Neuronal stem cell (in vitro differentiated cells): ENCODE measurements at regions not wholly inside any gene's neighbourhood (a gene's known extent, or its start where the extent isn't known, plus 50 kb on each side); places are given as distances from the start of the nearest gene placed in this dataset.
A peak's percentile ranks its signal among the peaks of the same experiment; 100 is the strongest.

Experiments
- DNase-seq: peaks from one replicate; pipeline ENCODE4 v3.0.0-alpha.2; 2013; ENCODE audit warnings: low spot score
- H2AFZ ChIP-seq: one replicate; pipeline ENCODE4 v1.6.1; 2013; ENCODE audit warnings: mild to moderate bottlenecking, low read length, inconsistent platforms
- H2AK5ac ChIP-seq: 2 replicates; pipeline ENCODE4 v1.6.1; 2013; ENCODE audit warnings: low read depth, mild to moderate bottlenecking, inconsistent platforms, low read length, moderate library complexity, mixed read lengths
- H2BK120ac ChIP-seq: 2 replicates; pipeline ENCODE4 v1.6.1; 2013; ENCODE audit warnings: low read depth, mild to moderate bottlenecking, inconsistent platforms, low read length, moderate library complexity, mixed read lengths
- H2BK12ac ChIP-seq: one replicate; pipeline ENCODE4 v1.6.1; 2013; ENCODE audit warnings: low read length, inconsistent platforms
- H2BK15ac ChIP-seq: 2 replicates; pipeline ENCODE4 v1.6.1; 2013; ENCODE audit warnings: mild to moderate bottlenecking, low read length, inconsistent platforms, mixed read lengths
- H2BK5ac ChIP-seq: one replicate; pipeline ENCODE4 v1.6.1; 2013; ENCODE audit warnings: inconsistent platforms, mild to moderate bottlenecking, low read length, moderate library complexity
- H3K14ac ChIP-seq: one replicate; pipeline ENCODE4 v1.6.1; 2013; ENCODE audit warnings: low read length, inconsistent platforms
- H3K18ac ChIP-seq: 2 replicates; pipeline ENCODE4 v1.6.1; 2013; ENCODE audit warnings: low read length, inconsistent platforms
- H3K23ac ChIP-seq: 2 replicates; pipeline ENCODE4 v1.6.1; 2013; ENCODE audit warnings: low read depth, mild to moderate bottlenecking, mixed read lengths, low read length, inconsistent platforms; ENCODE audit not compliant: poor library complexity
- H3K27ac ChIP-seq: replicated peaks from 3 replicates; pipeline ENCODE4 v1.5.1; 2013; ENCODE audit warnings: low read length, inconsistent platforms
- H3K27me3 ChIP-seq, 3 experiments: 2 replicates each; pipeline ENCODE4 v1.6.1; 2013; ENCODE audit warnings: low read length in 3 of 3, mild to moderate bottlenecking in 2 of 3, inconsistent platforms in 1 of 3, low read depth in 1 of 3, mixed read lengths in 1 of 3, moderate library complexity in 1 of 3; ENCODE audit not compliant: control insufficient read depth in 3 of 3, insufficient read depth in 3 of 3
- H3K36me3 ChIP-seq, 2 donors: replicated peaks in 1 of 2; 2 replicates each; pipeline ENCODE4 v1.6.1; 2013; ENCODE audit warnings: low read length in 2 of 2; ENCODE audit not compliant: control insufficient read depth in 2 of 2, insufficient read depth in 2 of 2
- H3K4ac ChIP-seq: 2 replicates; pipeline ENCODE4 v1.6.1; 2013; ENCODE audit warnings: inconsistent platforms, mild to moderate bottlenecking, low read length, moderate library complexity
- H3K4me1 ChIP-seq, 2 donors: 1 replicate in 1 of 2; 2 replicates in 1 of 2; pipeline ENCODE4 v1.6.1; 2013; ENCODE audit warnings: low read length in 2 of 2, low read depth in 1 of 2; ENCODE audit not compliant: control insufficient read depth in 2 of 2, insufficient read depth in 1 of 2
- H3K4me2 ChIP-seq: one replicate; pipeline ENCODE4 v1.6.1; 2013; ENCODE audit warnings: mild to moderate bottlenecking, low read length, inconsistent platforms; ENCODE audit not compliant: insufficient read depth, poor library complexity, severe bottlenecking
- H3K4me3 ChIP-seq, 2 donors: 2 replicates each; pipeline ENCODE4 v1.5.1; 2013; ENCODE audit warnings: low read length in 2 of 2, mild to moderate bottlenecking in 2 of 2, inconsistent platforms in 1 of 2, moderate library complexity in 1 of 2
- H3K79me1 ChIP-seq: one replicate; pipeline ENCODE4 v1.6.1; 2013; ENCODE audit warnings: low read depth, mild to moderate bottlenecking, inconsistent platforms, low read length, moderate library complexity
- H3K9ac ChIP-seq: one replicate; pipeline ENCODE4 v1.6.1; 2013; ENCODE audit warnings: mild to moderate bottlenecking, low read depth, low read length, inconsistent platforms; ENCODE audit not compliant: poor library complexity
- H3K9me3 ChIP-seq, 2 donors: replicated peaks in 1 of 2; 2 replicates each; pipeline versions ENCODE3 to v1.6.1; 2013; ENCODE audit warnings: low read length in 2 of 2, mild to moderate bottlenecking in 2 of 2, inconsistent platforms in 1 of 2, low read depth in 1 of 2, mixed read lengths in 1 of 2, moderate library complexity in 1 of 2; ENCODE audit not compliant: control insufficient read depth in 2 of 2, insufficient read depth in 1 of 2
- H4K8ac ChIP-seq: one replicate; pipeline ENCODE4 v1.6.1; 2013; ENCODE audit warnings: low read depth, mild to moderate bottlenecking, inconsistent platforms, low read length, moderate library complexity
- H4K91ac ChIP-seq: one replicate; pipeline ENCODE4 v1.6.1; 2013; ENCODE audit warnings: low read length, low read depth, mild to moderate bottlenecking, inconsistent platforms; ENCODE audit not compliant: poor library complexity
- WGBS, 2 donors: extraction: QIAGEN DNeasy Blood & Tissue Kit; methylation state at CpG; one replicate each; pipeline ENCODE4 v1.1.7; 2013; ENCODE audit warnings: missing lambda C conversion rate in 2 of 2, mixed read lengths in 1 of 2; ENCODE audit not compliant: insufficient read length in 2 of 2, insufficient replicate concordance in 1 of 2; ENCODE audit errors: extremely low coverage in 2 of 2; 5-methylcytosine and 5-hydroxymethylcytosine counted together

DNA sequence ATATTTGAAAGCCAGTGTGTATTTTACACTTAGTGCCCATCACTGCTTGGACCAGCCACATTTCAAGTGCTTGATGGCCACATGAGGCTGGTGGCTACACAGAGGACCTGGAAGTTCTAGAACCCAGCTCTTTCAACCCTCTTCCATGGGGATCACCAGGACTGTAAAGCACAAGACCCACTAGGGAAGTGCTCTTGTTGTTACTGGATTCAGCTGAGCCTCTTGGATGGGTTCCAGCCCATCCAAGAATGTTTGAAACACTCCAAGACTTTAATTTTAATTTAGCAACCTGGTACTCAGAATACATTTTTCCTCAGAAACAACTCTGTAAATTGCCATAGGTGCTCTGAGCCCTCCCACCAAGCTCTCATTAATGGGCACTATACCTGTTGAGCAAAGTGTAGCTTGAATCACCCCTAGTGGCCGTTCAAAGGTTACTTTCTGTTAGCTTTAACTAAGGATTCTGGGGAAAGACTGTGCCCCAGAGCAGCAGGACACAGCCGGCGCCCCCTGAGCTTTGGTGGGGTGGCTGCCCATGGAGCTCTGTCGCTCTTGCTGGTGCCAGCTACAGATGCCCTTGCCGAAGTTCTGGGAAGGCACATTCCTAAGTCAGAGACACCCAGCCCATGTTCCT is 212.4 kb downstream of the HSD17B3 start:
- no peak overlapping the region for H2AK5ac ChIP-seq
- H3K4me3 ChIP-seq: no peak overlapping the region
- no peak overlapping the region for H2BK120ac ChIP-seq
- no peak overlapping the region for H3K9ac ChIP-seq
- WGBS, 2 donors: no CpG with 5 or more reads among the region's 5 CpGs
- no peak overlapping the region for H4K8ac ChIP-seq
- no peak overlapping the region for H2BK15ac ChIP-seq
- peaks cover 2 to 3% of the 10 kb centered on the region in 2 donors for H3K9me3 ChIP-seq
- peaks cover 10 to 11% of the 10 kb centered on the region in 2 donors for H3K4me1 ChIP-seq
- H2BK5ac ChIP-seq: no peak overlapping the region
- DNase-seq: no peak
- H3K4ac ChIP-seq: no peak overlapping the region
- peaks cover 0 to 26% (median 0%) of the 10 kb centered on the region in 3 experiments for H3K27me3 ChIP-seq
- H3K18ac ChIP-seq: no peak overlapping the region
- H4K91ac ChIP-seq: no peak overlapping the region
- H3K79me1 ChIP-seq: no peaks in the 10 kb centered on the region
- H3K4me2 ChIP-seq: no peak overlapping the region
- H2AFZ ChIP-seq: no peak overlapping the region
- H3K36me3 ChIP-seq: no peaks in the 10 kb centered on the region
- no peak overlapping the region for H3K27ac ChIP-seq
- no peak overlapping the region for H3K14ac ChIP-seq
- H3K23ac ChIP-seq: no peak overlapping the region
- H2BK12ac ChIP-seq: no peak overlapping the region

- H2BK12ac ChIP-seq: no peak overlapping the region
- H4K8ac ChIP-seq: no peak overlapping the region
- no peak overlapping the region for H3K18ac ChIP-seq
- H3K23ac ChIP-seq: no peak overlapping the region
- H3K4me2 ChIP-seq: no peak overlapping the region
- no peaks in the 10 kb centered on the region for H3K79me1 ChIP-seq
- no CpG with 5 or more reads among the region's 4 CpGs for WGBS, 2 donors
- no peak overlapping the region for H3K14ac ChIP-seq
- H2AFZ ChIP-seq: no peak overlapping the region
- no peak overlapping the region for H4K91ac ChIP-seq
- no peak overlapping the region for H2BK120ac ChIP-seq
- no peak overlapping the region for H3K9ac ChIP-seq
- H3K4ac ChIP-seq: no peak overlapping the region
- H2BK5ac ChIP-seq: no peak overlapping the region
- H3K4me1 ChIP-seq: peaks cover 10 to 11% of the 10 kb centered on the region in 2 donors
- DNase-seq: no peak
- H3K9me3 ChIP-seq: peaks cover 2 to 3% of the 10 kb centered on the region in 2 donors
- H3K4me3 ChIP-seq: no peak overlapping the region
- H3K36me3 ChIP-seq: no peaks in the 10 kb centered on the region
- no peak overlapping the region for H2AK5ac ChIP-seq
- H3K27ac ChIP-seq: no peak overlapping the region
- no peak overlapping the region for H2BK15ac ChIP-seq
- peaks cover 0 to 26% (median 0%) of the 10 kb centered on the region in 3 experiments for H3K27me3 ChIP-seq
These were observed 213.0 kb downstream of the ERCC6L2 start for GRCh38 chr9:96088510-96088909.

DNA sequence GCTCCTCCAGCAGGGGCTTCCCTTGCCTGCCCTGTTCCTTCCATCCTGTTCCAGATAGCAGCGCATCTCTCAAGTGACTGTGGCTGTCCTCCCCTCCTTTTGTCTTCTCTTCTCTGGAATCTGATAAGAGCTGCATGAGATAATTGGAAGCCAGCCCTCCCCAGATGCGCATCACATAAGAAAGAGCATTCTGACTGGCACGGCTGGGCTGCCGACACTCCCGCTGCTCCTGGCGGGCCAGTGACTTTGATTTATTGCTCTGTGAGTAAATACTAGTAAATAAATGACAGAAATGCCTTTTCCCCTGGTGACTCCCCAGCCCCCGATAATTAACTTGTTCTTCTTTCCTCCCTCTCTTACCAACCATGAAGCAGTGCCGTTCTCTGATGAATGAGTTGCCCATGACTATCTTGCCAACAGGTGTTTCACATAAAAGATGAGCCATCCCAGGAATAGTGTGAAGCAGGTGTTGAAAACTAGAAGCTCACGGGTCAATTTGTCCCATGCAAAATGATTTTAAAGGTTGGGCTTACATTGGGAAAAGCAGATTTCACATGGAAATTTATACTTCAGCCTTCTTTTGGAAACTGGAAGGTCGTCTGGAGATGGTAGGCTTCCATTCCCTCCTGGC is 212.3 kb downstream of the ERCC6L2 start:
- Histone ChIP-seq H3K23ac (peak overlapping the region; percentile 14), H2BK5ac (no peak overlapping the region), H3K14ac (no peak overlapping the region), H2AFZ (peak overlapping the region; percentile 1), H3K27me3 (peaks cover 0 to 26% (median 0%) of the 10 kb centered on the region in 3 experiments), H3K9me3 (peaks cover 2 to 3% of the 10 kb centered on the region in 2 donors), H3K27ac (no peak overlapping the region), H2BK12ac (no peak overlapping the region), H2BK15ac (no peak overlapping the region), H3K36me3 (no peaks in the 10 kb centered on the region), H3K4me1 (peaks cover 10 to 11% of the 10 kb centered on the region in 2 donors), H3K9ac (no peak overlapping the region), H3K79me1 (no peaks in the 10 kb centered on the region), H3K18ac (no peak overlapping the region), H4K8ac (no peak overlapping the region), H3K4me2 (no peak overlapping the region), H3K4me3 (no peak overlapping the region), H3K4ac (no peak overlapping the region), H2AK5ac (no peak overlapping the region), H2BK120ac (no peak overlapping the region), H4K91ac (no peak overlapping the region)
- DNase-seq: no peak
- no CpG with 5 or more reads among the region's 10 CpGs for WGBS, 2 donors

- no peak overlapping the region for H2AFZ ChIP-seq
- H3K79me1 ChIP-seq: no peaks in the 10 kb centered on the region
- H3K4ac ChIP-seq: no peak overlapping the region
- no peak overlapping the region for H3K27ac ChIP-seq
- H2BK12ac ChIP-seq: no peak overlapping the region
- H4K8ac ChIP-seq: no peak overlapping the region
- H2AK5ac ChIP-seq: peak overlapping the region; percentile 85
- H3K4me1 ChIP-seq: peaks cover 10 to 11% of the 10 kb centered on the region in 2 donors
- no peak overlapping the region for H2BK15ac ChIP-seq
- no peak overlapping the region for H2BK120ac ChIP-seq
- WGBS, 2 donors: no CpG with 5 or more reads among the region's 16 CpGs
- H3K27me3 ChIP-seq: peaks cover 0 to 22% (median 0%) of the 10 kb centered on the region in 3 experiments
- no peak overlapping the region for H2BK5ac ChIP-seq
- H3K9ac ChIP-seq: no peak overlapping the region
- no peak overlapping the region for H3K4me3 ChIP-seq
- no peak overlapping the region for H3K23ac ChIP-seq
- H3K18ac ChIP-seq: peak overlapping the region; percentile 60
- H3K14ac ChIP-seq: no peak overlapping the region
- H3K36me3 ChIP-seq: no peaks in the 10 kb centered on the region
- H3K4me2 ChIP-seq: no peak overlapping the region
- no peak overlapping the region for H4K91ac ChIP-seq
- peaks cover 2 to 3% of the 10 kb centered on the region in 2 donors for H3K9me3 ChIP-seq
- DNase-seq: no peak
These were observed 211.6 kb downstream of the ERCC6L2 start for GRCh38 chr9:96086936-96087571.
